Activated CD4-positive, CD25-positive, alpha-beta regulatory T cell treated with anti-CD3 and anti-CD28 coated beads, Interleukin-2, amount 50 U/mL, for 24 hours (primary cell): ENCODE measurements at regions not wholly inside any gene's neighbourhood (a gene's known extent, or its start where the extent isn't known, plus 50 kb on each side); places are given as distances from the start of the nearest gene placed in this dataset.
"Not testable (repeated sequence)": the region's sequence is repeated elsewhere in the genome, so short reads cannot be mapped to it uniquely, and the experiment has no call there.

ENCODE experiments used
- ATAC-seq, 2 donors: fragments of 150-1000 bp; cut with Tn5 transposase; one replicate each; pipeline ENCODE4 v1.10.0; 2021; ENCODE audit warnings: mild to moderate bottlenecking in 1 of 2, moderate library complexity in 1 of 2

- not testable (repeated sequence) for ATAC-seq
Observed at GRCh38 chr22:10526079-10526478, 5001.9 kb upstream of the OR11H1 start.

GRCh38 chr22:10531141-10531540 lies 4996.9 kb upstream of the OR11H1 start:
- not testable (repeated sequence) for ATAC-seq

- ATAC-seq = not testable (repeated sequence)
Observed at GRCh38 chr22:10572531-10572930, 4955.5 kb upstream of the OR11H1 start.

GRCh38 chr22:10601071-10601470 lies 4926.9 kb upstream of the OR11H1 start:
- not testable (repeated sequence) for ATAC-seq

GRCh38 chr22:10631961-10632360 lies 4896.0 kb upstream of the OR11H1 start:
- not testable (repeated sequence) for ATAC-seq

GRCh38 chr22:10635341-10635740 lies 4892.7 kb upstream of the OR11H1 start:
- not testable (repeated sequence) for ATAC-seq

GRCh38 chr22:10662818-10663217 lies 4865.2 kb upstream of the OR11H1 start:
- ATAC-seq = not testable (repeated sequence)

- ATAC-seq = not testable (repeated sequence)
Observed at GRCh38 chr22:10673065-10673464, 4854.9 kb upstream of the OR11H1 start.

- not testable (repeated sequence) for ATAC-seq
Observed at GRCh38 chr22:10678720-10679119, 4849.3 kb upstream of the OR11H1 start.

GRCh38 chr22:10685436-10685835 lies 4842.6 kb upstream of the OR11H1 start:
- not testable (repeated sequence) for ATAC-seq

- ATAC-seq = not testable (repeated sequence)
Observed at GRCh38 chr22:10687256-10687655, 4840.7 kb upstream of the OR11H1 start.

- ATAC-seq = not testable (repeated sequence)
Observed at GRCh38 chr22:10698836-10699235, 4829.2 kb upstream of the OR11H1 start.

- ATAC-seq = not testable (repeated sequence)
Observed at GRCh38 chr22:10699301-10700097, 4828.5 kb upstream of the OR11H1 start.

- not testable (repeated sequence) for ATAC-seq
Observed at GRCh38 chr22:10708175-10708574, 4819.8 kb upstream of the OR11H1 start.

- ATAC-seq = not testable (repeated sequence)
Observed at GRCh38 chr22:10710923-10711322, 4817.1 kb upstream of the OR11H1 start.

GRCh38 chr22:10722804-10723203 lies 4805.2 kb upstream of the OR11H1 start:
- ATAC-seq = not testable (repeated sequence)

GRCh38 chr22:10723966-10724365 lies 4804.0 kb upstream of the OR11H1 start:
- not testable (repeated sequence) for ATAC-seq

- no peak for ATAC-seq
Observed at GRCh38 chr22:10727393-10727792, 4800.6 kb upstream of the OR11H1 start.

- ATAC-seq = not testable (repeated sequence)
Observed at GRCh38 chr22:10729979-10730378, 4798.0 kb upstream of the OR11H1 start.

GRCh38 chr22:10730706-10731105 lies 4797.3 kb upstream of the OR11H1 start:
- not testable (repeated sequence) for ATAC-seq

- not testable (repeated sequence) for ATAC-seq
Observed at GRCh38 chr22:10731246-10731974, 4796.6 kb upstream of the OR11H1 start.

GRCh38 chr22:10735075-10735474 lies 4792.9 kb upstream of the OR11H1 start:
- not testable (repeated sequence) for ATAC-seq

GRCh38 chr22:10736879-10737278 lies 4791.1 kb upstream of the OR11H1 start:
- not testable (repeated sequence) for ATAC-seq

GRCh38 chr22:10737931-10738330 lies 4790.1 kb upstream of the OR11H1 start:
- not testable (repeated sequence) for ATAC-seq
